ENCODE measurements at regions not wholly inside any gene's neighbourhood (a gene's known extent, or its start where the extent isn't known, plus 50 kb on each side); places are given as distances from the start of the nearest gene placed in this dataset.
A peak's percentile ranks its signal among the peaks of the same experiment; 100 is the strongest.

GRCh38 chr21:33121715-33122475 is 52.0 kb downstream of the OLIG1 start:
- Histone ChIP-seq H3K36me3 (ENCODE audit: control insufficient read depth, insufficient read depth, low read length) (no peaks in the 10 kb centered on the region), H3K9me3 (ENCODE audit: control insufficient read depth, low read length) (no peaks in the 10 kb centered on the region), H3K27me3 (ENCODE audit: control insufficient read depth, insufficient read depth, low read length, poor library complexity, severe bottlenecking) (peaks cover 27% of the 10 kb centered on the region), H3K4me3 (ENCODE audit: insufficient read depth, low read depth, low read length) (no peak overlapping the region), H3K4me1 (ENCODE audit: control insufficient read depth, insufficient read depth, low read length) (peaks cover 11% of the 10 kb centered on the region), H3K27ac (ENCODE audit: insufficient read depth, low read depth, low read length, poor library complexity, severe bottlenecking) (no peak overlapping the region)
- WGBS, 2 experiments: 84 to 87% methylated on average over 12 to 13 of the region's 13 CpGs

GRCh38 chr21:33122507-33122906 is 52.6 kb downstream of the OLIG1 start:
- Histone ChIP-seq H3K27me3 (ENCODE audit: control insufficient read depth, insufficient read depth, low read length, poor library complexity, severe bottlenecking) (peaks cover 26% of the 10 kb centered on the region), H3K4me3 (ENCODE audit: insufficient read depth, low read depth, low read length) (no peak overlapping the region), H3K9me3 (ENCODE audit: control insufficient read depth, low read length) (no peaks in the 10 kb centered on the region), H3K4me1 (ENCODE audit: control insufficient read depth, insufficient read depth, low read length) (peaks cover 14% of the 10 kb centered on the region), H3K36me3 (ENCODE audit: control insufficient read depth, insufficient read depth, low read length) (no peaks in the 10 kb centered on the region), H3K27ac (ENCODE audit: insufficient read depth, low read depth, low read length, poor library complexity, severe bottlenecking) (no peak overlapping the region)
- 96% methylated on average over 6 of the region's 6 CpGs for WGBS, 2 experiments

- 81 to 82% methylated on average over 7 to 8 of the region's 8 CpGs for WGBS, 2 experiments
- no peak overlapping the region for H3K27ac ChIP-seq (ENCODE audit: insufficient read depth, low read depth, low read length, poor library complexity, severe bottlenecking)
- H3K27me3 ChIP-seq (ENCODE audit: control insufficient read depth, insufficient read depth, low read length, poor library complexity, severe bottlenecking): peaks cover 31% of the 10 kb centered on the region
- no peaks in the 10 kb centered on the region for H3K36me3 ChIP-seq (ENCODE audit: control insufficient read depth, insufficient read depth, low read length)
- H3K4me3 ChIP-seq (ENCODE audit: insufficient read depth, low read depth, low read length): no peak overlapping the region
- H3K9me3 ChIP-seq (ENCODE audit: control insufficient read depth, low read length): no peaks in the 10 kb centered on the region
- peaks cover 19% of the 10 kb centered on the region for H3K4me1 ChIP-seq (ENCODE audit: control insufficient read depth, insufficient read depth, low read length)
Measured at GRCh38 chr21:33123374-33124123, 53.6 kb downstream of the OLIG1 start.

DNA sequence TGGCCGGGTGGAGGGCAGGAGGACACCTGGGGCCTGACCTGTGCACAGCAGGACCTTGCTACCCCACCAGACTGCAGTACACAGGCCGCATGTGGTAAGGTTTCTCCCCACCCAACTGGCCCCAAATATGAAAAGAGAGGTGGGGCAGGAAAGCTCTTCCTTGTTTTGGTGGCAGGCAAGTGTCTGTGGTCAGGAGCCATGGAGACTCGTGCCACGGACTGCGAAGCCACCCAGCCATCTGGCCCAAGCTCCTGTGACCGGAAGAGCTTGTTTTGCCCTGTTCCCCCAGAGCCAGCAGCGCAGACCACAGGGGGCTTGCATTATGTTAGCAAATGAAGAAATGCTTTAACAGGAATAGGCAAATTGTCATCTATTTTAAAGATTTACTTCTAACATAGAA is 54.9 kb downstream of the OLIG1 start:
- peaks cover 19% of the 10 kb centered on the region for H3K4me1 ChIP-seq (ENCODE audit: control insufficient read depth, insufficient read depth, low read length)
- peaks cover 35% of the 10 kb centered on the region for H3K27me3 ChIP-seq (ENCODE audit: control insufficient read depth, insufficient read depth, low read length, poor library complexity, severe bottlenecking)
- no peak overlapping the region for H3K4me3 ChIP-seq (ENCODE audit: insufficient read depth, low read depth, low read length)
- no peak overlapping the region for H3K27ac ChIP-seq (ENCODE audit: insufficient read depth, low read depth, low read length, poor library complexity, severe bottlenecking)
- no peaks in the 10 kb centered on the region for H3K9me3 ChIP-seq (ENCODE audit: control insufficient read depth, low read length)
- H3K36me3 ChIP-seq (ENCODE audit: control insufficient read depth, insufficient read depth, low read length): no peaks in the 10 kb centered on the region
- WGBS, 2 experiments: 85 to 89% methylated on average over 7 of the region's 7 CpGs

- H3K4me1 ChIP-seq (ENCODE audit: control insufficient read depth, insufficient read depth, low read length): peaks cover 19% of the 10 kb centered on the region
- H3K9me3 ChIP-seq (ENCODE audit: control insufficient read depth, low read length): no peaks in the 10 kb centered on the region
- H3K27me3 ChIP-seq (ENCODE audit: control insufficient read depth, insufficient read depth, low read length, poor library complexity, severe bottlenecking): peaks cover 35% of the 10 kb centered on the region
- no peaks in the 10 kb centered on the region for H3K36me3 ChIP-seq (ENCODE audit: control insufficient read depth, insufficient read depth, low read length)
- H3K27ac ChIP-seq (ENCODE audit: insufficient read depth, low read depth, low read length, poor library complexity, severe bottlenecking): no peak overlapping the region
- 73 to 81% methylated on average over 9 of the region's 9 CpGs for WGBS, 2 experiments
- H3K4me3 ChIP-seq (ENCODE audit: insufficient read depth, low read depth, low read length): no peak overlapping the region
Measured at GRCh38 chr21:33125680-33126375, 55.9 kb downstream of the OLIG1 start.

DNA sequence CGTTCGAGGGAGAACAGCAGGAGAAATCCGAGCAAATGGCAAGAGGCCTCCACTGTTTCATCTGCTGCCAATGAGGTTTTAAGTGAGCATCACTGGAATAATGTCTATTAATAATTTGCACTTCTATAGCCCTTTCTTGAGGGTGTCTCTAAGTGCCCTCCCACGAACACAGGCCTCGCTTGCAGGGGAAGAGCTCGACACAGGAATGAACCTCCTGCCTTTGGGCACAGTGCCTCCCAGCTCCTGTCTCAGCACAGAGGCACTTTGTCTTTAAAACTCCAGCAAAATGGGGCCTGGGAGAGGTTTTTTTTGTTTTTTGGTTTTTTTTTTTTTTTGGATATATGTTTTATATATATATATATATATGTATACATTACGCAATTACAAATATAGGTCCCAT is 56.6 kb downstream of the OLIG1 start:
- no peaks in the 10 kb centered on the region for H3K9me3 ChIP-seq (ENCODE audit: control insufficient read depth, low read length)
- H3K36me3 ChIP-seq (ENCODE audit: control insufficient read depth, insufficient read depth, low read length): no peaks in the 10 kb centered on the region
- no peak overlapping the region for H3K27ac ChIP-seq (ENCODE audit: insufficient read depth, low read depth, low read length, poor library complexity, severe bottlenecking)
- H3K4me3 ChIP-seq (ENCODE audit: insufficient read depth, low read depth, low read length): no peak overlapping the region
- 66 to 75% methylated on average over 6 of the region's 7 CpGs for WGBS, 2 experiments
- peaks cover 35% of the 10 kb centered on the region for H3K27me3 ChIP-seq (ENCODE audit: control insufficient read depth, insufficient read depth, low read length, poor library complexity, severe bottlenecking)
- peaks cover 19% of the 10 kb centered on the region for H3K4me1 ChIP-seq (ENCODE audit: control insufficient read depth, insufficient read depth, low read length)

DNA sequence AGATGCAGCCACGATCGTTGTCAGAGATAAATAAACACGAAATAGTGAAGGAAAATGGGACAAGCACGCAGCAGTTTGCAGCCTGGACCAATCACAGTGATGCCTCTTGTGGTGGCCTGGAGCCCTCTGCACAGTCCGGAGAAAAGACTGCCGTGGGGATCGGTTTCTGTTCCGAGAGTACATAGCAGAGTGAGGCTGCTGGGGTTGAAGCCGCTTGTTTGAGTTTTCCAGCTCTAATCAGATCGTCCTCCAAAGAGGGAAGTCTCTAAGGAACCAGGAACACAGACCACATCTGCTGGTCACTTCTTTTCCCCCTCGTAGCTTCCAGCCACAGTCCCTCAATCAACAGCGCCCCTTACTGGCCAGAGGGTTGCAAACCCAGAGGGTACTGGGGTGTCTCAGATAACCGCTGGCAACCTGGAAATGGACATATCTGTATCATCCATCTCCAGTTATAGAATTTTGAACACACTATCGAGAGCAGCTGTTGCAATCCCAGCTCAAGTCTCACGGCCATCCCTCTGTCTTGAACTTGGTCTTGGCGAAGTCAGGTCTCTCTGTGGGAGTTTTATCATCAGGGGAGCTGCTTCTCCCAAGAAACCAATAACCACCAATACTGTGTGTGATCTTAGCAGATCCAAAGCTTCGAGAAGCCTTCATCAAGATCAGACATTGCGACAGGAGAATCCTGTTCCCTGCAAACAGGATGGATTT is 57.4 kb downstream of the OLIG1 start:
- WGBS, 2 experiments: 11 to 12% methylated on average over 18 of the region's 18 CpGs
- no peaks in the 10 kb centered on the region for H3K36me3 ChIP-seq (ENCODE audit: control insufficient read depth, insufficient read depth, low read length)
- peaks cover 19% of the 10 kb centered on the region for H3K4me1 ChIP-seq (ENCODE audit: control insufficient read depth, insufficient read depth, low read length)
- H3K4me3 ChIP-seq (ENCODE audit: insufficient read depth, low read depth, low read length): peak overlapping the region; percentile 16
- H3K27me3 ChIP-seq (ENCODE audit: control insufficient read depth, insufficient read depth, low read length, poor library complexity, severe bottlenecking): peaks cover 35% of the 10 kb centered on the region
- no peak overlapping the region for H3K27ac ChIP-seq (ENCODE audit: insufficient read depth, low read depth, low read length, poor library complexity, severe bottlenecking)
- no peaks in the 10 kb centered on the region for H3K9me3 ChIP-seq (ENCODE audit: control insufficient read depth, low read length)

- no peak overlapping the region for H3K4me3 ChIP-seq (ENCODE audit: insufficient read depth, low read depth, low read length)
- H3K36me3 ChIP-seq (ENCODE audit: control insufficient read depth, insufficient read depth, low read length): no peaks in the 10 kb centered on the region
- no peaks in the 10 kb centered on the region for H3K9me3 ChIP-seq (ENCODE audit: control insufficient read depth, low read length)
- 18 to 22% methylated on average over 6 of the region's 6 CpGs for WGBS, 2 experiments
- no peak overlapping the region for H3K27ac ChIP-seq (ENCODE audit: insufficient read depth, low read depth, low read length, poor library complexity, severe bottlenecking)
- peaks cover 35% of the 10 kb centered on the region for H3K27me3 ChIP-seq (ENCODE audit: control insufficient read depth, insufficient read depth, low read length, poor library complexity, severe bottlenecking)
- peaks cover 19% of the 10 kb centered on the region for H3K4me1 ChIP-seq (ENCODE audit: control insufficient read depth, insufficient read depth, low read length)
Measured at GRCh38 chr21:33127868-33128242, 57.9 kb downstream of the OLIG1 start.

GRCh38 chr21:33128538-33128937 is 58.6 kb downstream of the OLIG1 start:
- 78 to 85% methylated on average over 3 of the region's 3 CpGs for WGBS, 2 experiments
- no peak overlapping the region for H3K27ac ChIP-seq (ENCODE audit: insufficient read depth, low read depth, low read length, poor library complexity, severe bottlenecking)
- no peak overlapping the region for H3K4me3 ChIP-seq (ENCODE audit: insufficient read depth, low read depth, low read length)
- H3K36me3 ChIP-seq (ENCODE audit: control insufficient read depth, insufficient read depth, low read length): no peaks in the 10 kb centered on the region
- H3K4me1 ChIP-seq (ENCODE audit: control insufficient read depth, insufficient read depth, low read length): peaks cover 17% of the 10 kb centered on the region
- peaks cover 35% of the 10 kb centered on the region for H3K27me3 ChIP-seq (ENCODE audit: control insufficient read depth, insufficient read depth, low read length, poor library complexity, severe bottlenecking)
- no peaks in the 10 kb centered on the region for H3K9me3 ChIP-seq (ENCODE audit: control insufficient read depth, low read length)
